GM18508 (cell line): ENCODE measurements at regions not wholly inside any gene's neighbourhood (a gene's known extent, or its start where the extent isn't known, plus 50 kb on each side); places are given as distances from the start of the nearest gene placed in this dataset.

Experiments
- ATAC-seq: cut with Tn5 transposase; IDR thresholded peaks from one replicate; pipeline ENCODE4 v1.9.1; 2021; ENCODE audit warnings: moderate number of reproducible peaks; ENCODE audit not compliant: insufficient read depth, unreplicated experiment

- no peak for ATAC-seq
Observed at GRCh38 chr19:31693131-31693932, 344.1 kb upstream of the TSHZ3 start.

DNA sequence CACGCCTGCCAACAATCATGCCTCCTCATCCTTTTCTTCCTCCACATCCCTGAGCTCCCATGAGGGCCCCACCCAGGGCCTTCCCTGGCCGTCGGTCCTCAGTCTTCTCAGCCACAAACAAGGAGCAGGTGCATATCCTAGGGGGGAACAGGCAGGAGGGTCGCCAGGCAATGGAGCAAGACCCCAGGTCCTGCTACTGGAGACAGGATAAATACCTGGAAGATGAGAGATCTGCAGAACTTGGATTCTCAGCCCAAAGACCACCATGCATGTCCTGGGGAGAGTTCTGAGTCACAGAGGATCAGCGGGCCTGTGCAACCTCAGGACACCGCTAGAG is 344.7 kb upstream of the TSHZ3 start:
- no peak for ATAC-seq

DNA sequence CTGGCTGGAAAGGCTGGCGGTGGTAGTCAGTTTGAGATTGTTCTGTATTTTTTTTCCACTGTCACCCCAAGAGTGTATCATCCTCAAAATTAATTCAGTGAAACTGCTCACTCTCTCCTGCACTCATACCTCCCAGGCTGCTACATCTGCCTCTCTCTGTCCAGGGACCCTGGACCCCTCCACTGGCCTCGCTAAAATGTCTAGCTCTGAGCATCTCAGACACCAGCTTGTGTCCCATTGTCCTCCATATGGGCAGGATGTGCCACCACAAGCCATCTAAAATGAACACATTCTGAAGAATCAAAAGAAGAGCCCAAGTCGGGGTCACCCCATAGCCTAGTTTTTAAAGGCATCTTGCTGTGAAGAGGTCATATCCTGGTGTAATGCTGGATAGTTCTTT is 345.5 kb upstream of the TSHZ3 start:
- ATAC-seq: no peak

DNA sequence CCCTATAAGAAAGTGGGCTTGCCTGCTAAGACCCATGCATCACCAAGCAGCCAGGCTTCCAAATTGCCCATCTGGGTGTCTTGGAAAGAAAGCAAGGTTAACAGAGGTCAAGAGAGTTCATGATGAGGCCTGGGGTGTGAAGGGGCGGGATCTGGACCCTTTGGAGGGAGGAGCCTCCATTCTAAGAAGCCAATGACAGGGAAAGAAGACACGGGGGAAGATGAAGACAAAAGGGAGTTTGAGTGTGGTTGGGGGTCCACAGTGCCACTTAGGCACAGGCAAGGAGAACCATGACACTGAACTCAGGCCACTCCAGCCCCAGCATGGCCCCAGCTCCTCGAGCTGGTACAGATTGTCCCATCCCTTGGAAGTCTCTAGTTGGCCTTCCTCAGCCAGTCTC is 350.2 kb upstream of the TSHZ3 start:
- ATAC-seq: no peak

DNA sequence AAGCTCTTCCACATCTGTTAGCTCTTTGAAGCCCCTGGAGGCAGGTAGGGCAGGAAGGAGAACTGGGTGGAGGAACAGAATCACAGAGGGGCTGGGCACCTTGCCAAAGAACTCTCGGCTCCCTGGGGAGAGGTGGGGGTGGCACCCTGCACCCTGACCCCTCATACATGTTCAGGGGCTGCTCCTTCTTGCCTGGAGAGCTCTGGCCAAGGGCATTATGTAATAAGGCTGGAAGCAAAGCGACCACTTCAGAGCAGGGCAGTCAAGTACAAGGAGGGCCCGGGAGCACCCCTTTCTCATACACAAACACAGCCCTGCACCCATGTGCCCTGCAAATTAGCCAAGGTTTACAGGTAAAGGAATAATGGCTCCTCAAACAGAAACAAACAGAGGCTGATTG is 351.9 kb upstream of the TSHZ3 start:
- no peak for ATAC-seq

- ATAC-seq: no peak
Observed at GRCh38 chr19:31705656-31706055, 356.4 kb upstream of the TSHZ3 start.

DNA sequence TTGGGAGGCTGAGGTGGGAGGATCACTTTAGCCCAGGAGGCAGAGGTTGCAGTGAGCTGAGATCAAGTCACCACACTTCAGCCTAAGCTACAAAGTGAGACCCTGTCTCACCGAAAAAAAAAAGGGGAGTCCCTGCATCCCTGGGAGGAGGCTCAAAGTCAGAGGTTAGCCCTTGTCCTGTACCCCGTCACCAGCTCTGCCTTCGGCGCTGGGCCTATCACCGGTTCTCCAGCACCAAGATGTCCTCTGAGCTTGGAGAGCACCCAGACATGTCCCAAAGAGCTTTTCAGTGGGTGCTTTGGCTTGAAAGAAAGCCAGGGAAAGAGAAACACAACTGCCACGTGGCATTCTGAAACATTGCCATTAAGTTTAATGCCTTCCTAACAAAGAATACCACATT is 356.9 kb upstream of the TSHZ3 start:
- no peak for ATAC-seq

DNA sequence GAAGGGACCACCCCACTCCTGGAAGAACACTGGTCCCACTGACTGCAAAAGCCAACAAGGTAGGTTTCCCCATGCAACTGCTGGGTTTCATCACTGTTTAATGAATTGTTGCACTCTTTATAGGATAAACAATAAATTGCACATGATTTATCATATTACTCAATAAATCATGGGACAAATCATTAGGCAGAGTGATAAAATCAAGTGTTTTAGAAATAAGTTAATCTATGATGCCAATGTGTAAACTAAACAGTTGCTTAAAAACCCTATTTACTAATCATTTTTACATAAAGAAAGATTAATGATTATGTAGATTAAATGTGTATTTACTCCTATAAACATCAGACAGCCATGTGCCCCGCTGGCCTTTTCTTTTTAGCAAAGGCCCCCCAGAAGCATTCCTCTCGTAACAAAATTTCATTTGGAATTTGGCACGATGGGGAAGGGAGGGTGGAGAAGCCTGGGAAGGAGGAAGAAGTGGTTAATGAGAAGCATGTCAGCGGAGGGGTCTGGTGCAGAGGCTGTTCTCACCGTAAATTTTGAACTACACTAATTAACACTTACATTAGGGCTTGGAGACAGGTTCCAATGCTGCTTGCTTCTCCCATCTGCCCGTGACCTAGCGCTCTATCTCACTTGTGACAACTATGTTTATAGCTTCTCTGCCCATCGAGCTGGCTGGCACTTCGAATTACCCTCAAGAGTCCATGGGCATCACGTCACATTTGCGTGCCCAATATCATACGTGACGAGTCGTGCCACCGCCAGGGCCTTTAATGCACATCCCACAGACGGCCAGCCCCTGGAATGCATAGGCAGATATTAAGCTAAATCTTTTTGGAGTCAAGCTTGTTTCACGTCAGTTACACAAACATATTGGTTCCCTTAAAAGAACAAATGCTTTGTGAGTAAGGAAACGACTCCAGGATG is 357.7 kb upstream of the TSHZ3 start:
- no peak for ATAC-seq

GRCh38 chr19:31708520-31708919 is 359.3 kb upstream of the TSHZ3 start:
- no peak for ATAC-seq

GRCh38 chr19:31709476-31709875 is 360.2 kb upstream of the TSHZ3 start:
- no peak for ATAC-seq

- no peak for ATAC-seq
Observed at GRCh38 chr19:31715249-31715945, 366.2 kb upstream of the TSHZ3 start.

- ATAC-seq: no peak
Observed at GRCh38 chr19:31716826-31717225, 367.6 kb upstream of the TSHZ3 start.

- ATAC-seq: no peak
Observed at GRCh38 chr19:31717269-31717923, 368.2 kb upstream of the TSHZ3 start.

- ATAC-seq: no peak
Observed at GRCh38 chr19:31718032-31718431, 368.8 kb upstream of the TSHZ3 start.

DNA sequence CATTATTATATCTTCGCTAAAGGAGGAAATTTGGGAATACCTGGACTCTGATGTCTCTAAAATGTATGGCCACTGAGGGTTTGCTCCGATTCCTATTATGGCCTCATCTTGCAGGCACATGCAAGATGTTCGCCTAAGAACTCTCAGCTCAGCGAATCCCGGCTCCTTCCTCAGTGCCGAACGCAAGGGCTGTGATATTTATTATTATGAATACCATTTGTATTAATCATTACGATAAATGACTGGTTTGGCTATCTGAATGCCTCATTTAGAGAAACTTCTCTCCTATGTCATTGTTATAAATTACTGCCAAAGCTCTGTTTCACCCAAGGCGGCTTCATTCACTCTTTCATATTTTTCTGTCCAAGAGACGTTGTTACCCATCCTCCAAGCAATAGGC is 369.7 kb upstream of the TSHZ3 start:
- ATAC-seq: no peak

DNA sequence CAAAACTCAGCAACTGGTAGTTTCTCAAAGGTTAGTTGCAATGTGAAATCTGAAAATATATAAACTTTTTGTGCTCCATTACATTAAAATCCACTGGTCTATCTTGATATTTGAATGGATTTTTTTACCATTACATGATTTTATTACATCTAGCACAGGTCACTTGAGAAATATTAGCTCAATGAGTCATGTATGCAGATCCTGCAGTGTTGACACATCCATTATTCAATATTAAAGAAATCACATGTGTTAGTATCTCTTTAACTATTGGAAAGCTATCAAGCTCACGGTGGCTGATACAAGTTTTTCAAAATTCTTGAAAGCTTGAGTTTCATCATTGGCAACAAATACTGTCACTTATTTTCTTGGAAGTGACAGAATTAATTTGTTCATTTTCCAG is 373.9 kb upstream of the TSHZ3 start:
- ATAC-seq: no peak

GRCh38 chr19:31725051-31725450 is 375.8 kb upstream of the TSHZ3 start:
- ATAC-seq: no peak

DNA sequence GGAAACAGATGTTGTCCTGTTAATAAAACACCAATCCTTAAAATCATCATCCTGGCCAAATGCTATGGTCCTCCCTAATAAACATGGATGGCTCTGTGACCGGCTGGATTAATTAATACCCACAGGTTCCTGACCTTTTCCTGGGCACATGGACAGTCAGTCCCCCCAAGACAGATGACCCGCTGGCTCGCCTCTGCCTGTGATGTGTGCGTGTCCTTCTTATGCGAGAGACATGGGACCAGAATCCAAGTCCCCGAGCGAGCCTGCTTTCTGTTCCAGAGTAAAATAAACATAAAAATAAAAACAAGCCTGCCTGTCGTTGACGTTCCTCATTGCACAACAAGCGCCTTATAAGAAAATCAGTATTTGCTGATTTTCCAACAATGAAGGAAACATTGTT is 378.3 kb upstream of the TSHZ3 start:
- no peak for ATAC-seq

- ATAC-seq: no peak
Observed at GRCh38 chr19:31730270-31730669, 381.0 kb upstream of the TSHZ3 start.

- ATAC-seq: no peak
Observed at GRCh38 chr19:31733591-31733990, 384.4 kb upstream of the TSHZ3 start.

- no peak for ATAC-seq
Observed at GRCh38 chr19:31742249-31742648, 393.0 kb upstream of the TSHZ3 start.
